Panc1 (cell line): ENCODE measurements at regions not wholly inside any gene's neighbourhood (a gene's known extent, or its start where the extent isn't known, plus 50 kb on each side); places are given as distances from the start of the nearest gene placed in this dataset.

ENCODE experiments used
- ATAC-seq: fragments of 200-7000 bp; cut with Tn5 transposase; 2 replicates; pipeline ENCODE4 v1.9.1; 2020; ENCODE audit warnings: mild to moderate bottlenecking, moderate library complexity
- BruUV-seq: library from RNA; stranded (reverse); fragments of 400-500 nt; replicated peaks from 2 replicates; lab custom pipeline; 2021; lab: Mats Ljungman, UMichigan
- CTCF ChIA-PET: fragments of 300-600 bp; sonication (Branson Sonifier 250); formaldehyde crosslinking; loops from one replicate; lab custom pipeline; 2022; ENCODE audit warnings: antibody characterized with exemption; lab: Charles Lee
- POLR2A ChIA-PET: fragments of 300-600 bp; sonication (Branson Sonifier 250); formaldehyde crosslinking; loops from one replicate; lab custom pipeline; 2022; ENCODE audit warnings: antibody characterized with exemption; lab: Charles Lee
- DNase-seq: peaks from one replicate; pipeline ENCODE4 v3.0.0-alpha.2; 2010; ENCODE audit warnings: low read depth, low spot score
- H3K27ac ChIP-seq: 2 replicates; pipeline ENCODE4 v1.5.1; 2011; ENCODE audit warnings: mild to moderate bottlenecking, low read length, inconsistent platforms
- H3K27me3 ChIP-seq: fragments of 200-500 bp; sonication (Bioruptor generic); 2 replicates; pipeline ENCODE4 v1.6.0; 2014; ENCODE audit warnings: low read length, inconsistent platforms; ENCODE audit not compliant: control insufficient read depth, insufficient read depth
- H3K36me3 ChIP-seq: fragments of 200-500 bp; sonication (Bioruptor generic); 2 replicates; pipeline ENCODE4 v1.5.1; 2014; ENCODE audit warnings: inconsistent platforms, mild to moderate bottlenecking, low read length, moderate library complexity; ENCODE audit not compliant: control insufficient read depth, insufficient read depth
- H3K4me1 ChIP-seq: 2 replicates; pipeline ENCODE4 v1.5.1; 2011; ENCODE audit warnings: inconsistent platforms, mild to moderate bottlenecking, low read length, moderate library complexity; ENCODE audit not compliant: control insufficient read depth, insufficient read depth
- H3K4me3 ChIP-seq, 2 experiments: 2 replicates each; pipeline ENCODE4 v1.5.1; 2011 to 2012; ENCODE audit warnings: low read depth in 2 of 2, low read length in 2 of 2, mild to moderate bottlenecking in 2 of 2, inconsistent platforms in 1 of 2, moderate library complexity in 1 of 2
- H3K9me3 ChIP-seq: fragments of 200-500 bp; sonication (Bioruptor generic); 2 replicates; pipeline ENCODE4 v1.5.1; 2014; ENCODE audit warnings: low read depth, mild to moderate bottlenecking, inconsistent platforms, low read length, moderate library complexity; ENCODE audit not compliant: control insufficient read depth, insufficient read depth
- CTCF ChIP-seq: fragments of 450-650 bp; IDR thresholded peaks from 2 replicates; pipeline ENCODE4 v1.5.1; 2017; ENCODE audit warnings: mild to moderate bottlenecking
- POLR2AphosphoS5 ChIP-seq: IDR thresholded peaks from 2 replicates; pipeline ENCODE4 v1.6.1; 2012; ENCODE audit warnings: mild to moderate bottlenecking, low read depth, low read length, moderate library complexity
- REST ChIP-seq, 2 experiments: IDR thresholded peaks; 2 replicates each; pipeline ENCODE4 v1.6.1; 2011 to 2012; ENCODE audit warnings: low read depth in 2 of 2, control low read depth in 1 of 2, low read length in 1 of 2, mild to moderate bottlenecking in 1 of 2, moderate library complexity in 1 of 2; ENCODE audit not compliant: insufficient read depth in 1 of 2
- SIN3A ChIP-seq: IDR thresholded peaks from 2 replicates; pipeline ENCODE4 v1.6.1; 2012; ENCODE audit warnings: low read depth, mild to moderate bottlenecking, low read length, moderate library complexity, borderline replicate concordance; ENCODE audit not compliant: insufficient read depth
- TCF7L2 ChIP-seq: IDR thresholded peaks from 2 replicates; pipeline ENCODE4 v1.6.1; 2011; ENCODE audit warnings: mild to moderate bottlenecking, low read depth, low read length, inconsistent platforms
- in situ Hi-C: cut with HindIII; loops from 2 replicates; pipeline ENCODE4 v1.10.0; 2016; ENCODE audit warnings: low sequenced_read_pairs, low pct_unique_long_range_greater_than_20kb
- intact Hi-C: fragments of 100-400 bp; cut with micrococcal nuclease; formaldehyde crosslinking; loops from one replicate; pipeline ENCODE4 v1.10.0; 2022; ENCODE audit not compliant: unreplicated experiment

DNA sequence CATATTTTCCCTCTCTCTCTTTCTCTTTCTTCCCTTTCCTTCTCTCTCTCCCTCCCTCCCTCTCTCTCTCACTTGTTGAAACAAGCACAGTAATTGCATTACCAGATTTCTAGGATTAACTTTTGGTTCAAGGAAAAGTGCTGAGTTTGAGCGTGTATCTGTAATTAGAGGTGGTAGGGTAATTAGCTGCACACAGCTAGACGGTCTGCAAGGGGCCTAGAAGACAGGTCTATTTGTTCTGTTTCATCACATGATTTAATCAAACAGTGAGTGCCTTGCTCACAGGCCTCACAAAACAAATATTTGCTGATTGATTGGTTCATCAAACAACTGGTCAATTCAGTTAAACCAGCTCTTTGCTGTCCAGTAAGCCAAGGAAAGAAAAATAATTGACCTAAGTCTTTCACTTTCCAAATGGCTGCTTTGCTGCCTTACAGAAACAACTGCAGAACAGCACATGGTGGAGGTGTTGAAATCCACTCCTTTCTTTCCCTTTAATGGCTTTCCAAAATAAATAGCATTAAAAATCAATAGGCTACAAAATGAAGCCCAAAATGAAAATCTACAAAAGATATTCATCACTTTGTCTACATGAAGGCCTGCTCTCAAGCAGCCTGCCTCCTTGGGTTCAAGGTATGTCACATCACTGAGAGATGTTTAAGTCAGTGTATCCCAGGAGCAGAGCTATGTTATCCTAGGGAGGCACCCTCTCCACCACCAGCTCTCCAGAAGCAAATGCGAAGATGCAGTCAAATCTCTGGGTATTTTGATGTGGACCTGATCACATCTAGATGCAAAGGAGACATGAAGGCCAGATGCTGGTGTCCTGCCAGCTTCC is 264.4 kb upstream of the SIX2 start:
- CTCF ChIA-PET, result interaction anchor here (0.6 kb wide), 1 partner anchor 226 kb away, joined by 3 read pairs; no protein-coding TSS in a partner anchor
- DNase-seq (no peak), ATAC-seq (no peak)
- in situ Hi-C loops (no loop called here), intact Hi-C loops (no loop called here)
- Histone ChIP-seq H3K9me3 (no peaks in the 10 kb centered on the region), H3K36me3 (no peaks in the 10 kb centered on the region), H3K4me1 (0 out of 2 replicates have a peak, but pooled peaks cover 2% of the 10 kb centered on the region), H3K4me3 (no peak overlapping the region), H3K27ac (no peak overlapping the region), H3K27me3 (peaks cover 8% of the 10 kb centered on the region; the same call in 1 of the 2 replicates)
- BruUV-seq, result no TSS peak
- POLR2A ChIA-PET, result no interaction called here
- TF ChIP-seq REST (IDR thresholded peaks at IDR 0.05; ENCODE audit: insufficient read depth in 1 of 2, low read depth in 2 of 2, low read length in 1 of 2) (no peak), POLR2AphosphoS5 (no peak), CTCF (no peak), TCF7L2 (no peak), SIN3A (no peak)

DNA sequence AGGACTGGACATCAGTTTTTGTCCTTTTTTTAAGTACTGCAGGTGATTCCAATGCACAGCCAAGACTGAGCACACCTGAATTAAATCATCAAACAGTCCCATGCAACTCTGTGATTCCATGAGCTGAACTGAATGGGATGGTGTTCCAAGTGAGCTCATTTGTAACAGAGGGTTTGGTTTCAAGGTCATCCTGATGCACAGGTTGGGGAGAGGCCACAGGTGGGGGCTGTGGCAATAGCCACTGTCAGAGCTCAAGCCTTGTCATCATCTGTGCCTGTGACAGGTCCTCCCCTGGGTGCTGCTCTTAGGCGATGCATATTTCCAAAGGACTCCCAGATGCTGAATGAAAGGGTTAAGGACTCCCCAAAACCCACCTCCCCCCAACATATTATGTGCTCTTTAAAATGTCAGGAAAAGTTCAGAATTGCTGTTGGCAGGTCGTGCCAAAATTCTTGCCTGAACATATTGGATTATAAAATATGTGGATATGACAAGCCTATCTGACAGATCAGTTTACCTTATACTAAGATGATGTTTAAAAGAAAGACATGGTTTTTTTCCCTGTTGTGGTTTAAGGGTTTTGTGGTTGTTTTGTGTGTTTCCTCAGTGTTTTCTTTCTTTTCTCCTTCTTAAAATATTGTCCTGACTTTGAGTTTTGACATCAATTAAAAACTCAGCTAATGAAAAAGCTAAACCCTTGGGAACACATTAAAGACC is 263.5 kb upstream of the SIX2 start:
- DNase-seq, result no peak
- Histone ChIP-seq H3K4me1 (0 out of 2 replicates have a peak, but pooled peaks cover 3% of the 10 kb centered on the region), H3K9me3 (no peaks in the 10 kb centered on the region), H3K27ac (no peak overlapping the region), H3K4me3 (no peak overlapping the region), H3K36me3 (no peaks in the 10 kb centered on the region), H3K27me3 (0 out of 2 replicates have a peak, but pooled peaks cover 6% of the 10 kb centered on the region)
- intact Hi-C loops, result no loop called here
- TF ChIP-seq SIN3A, result no peak
- TF ChIP-seq TCF7L2, result no peak
- TF ChIP-seq REST (IDR thresholded peaks at IDR 0.05; ENCODE audit: insufficient read depth in 1 of 2, low read depth in 2 of 2, low read length in 1 of 2), result no peak
- TF ChIP-seq POLR2AphosphoS5, result no peak
- TF ChIP-seq CTCF, result no peak
- no TSS peak for BruUV-seq
- ChIA-PET POLR2A (no interaction called here), CTCF (no interaction called here)
- in situ Hi-C loops, result no loop called here
- ATAC-seq, result no peak
